ENCODE measurements at regions not wholly inside any gene's neighbourhood (a gene's known extent, or its start where the extent isn't known, plus 50 kb on each side); places are given as distances from the start of the nearest gene placed in this dataset.

- TF ChIP-seq POLR2A (IDR thresholded peaks at IDR 0.05) (no peak), CTCF (IDR thresholded peaks at IDR 0.05) (no peak)
These were observed 174.0 kb upstream of the MYCN start for GRCh38 chr2:15766303-15766861.

All from uterus (tissue), 2 donors.